ENCODE measurements at regions not wholly inside any gene's neighbourhood (a gene's known extent, or its start where the extent isn't known, plus 50 kb on each side); places are given as distances from the start of the nearest gene placed in this dataset.

DNA sequence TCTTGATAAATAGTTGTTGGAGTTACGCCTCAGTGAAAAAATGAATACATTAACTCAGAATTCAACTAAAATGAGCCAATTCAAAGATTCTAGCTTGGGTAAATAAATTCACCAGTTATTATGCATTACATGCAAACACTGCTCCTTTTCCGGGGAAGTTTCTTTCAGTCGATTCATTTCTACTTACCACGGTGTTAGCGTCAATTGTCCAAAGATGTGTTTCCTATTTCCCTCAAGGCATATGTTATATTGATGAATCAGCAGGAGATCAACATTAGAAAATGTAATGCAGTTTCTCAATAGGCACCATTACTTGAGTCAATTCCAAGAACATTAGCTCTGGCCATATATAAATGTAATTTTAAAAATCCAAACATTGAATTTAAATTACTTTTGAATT, 517.7 kb downstream of the OTOL1 start:
- no peak for TF ChIP-seq REST (tag by site-specific recombination; IDR thresholded peaks at IDR 0.05)
- TF ChIP-seq GLI2 (tag by site-specific recombination; IDR thresholded peaks at IDR 0.05; ENCODE audit: borderline replicate concordance, low read depth): no peak
- no peak for TF ChIP-seq ZNF121 (tag by site-specific recombination; IDR thresholded peaks at IDR 0.05)
